Astrocyte of the spinal cord (primary cell): ENCODE measurements at regions not wholly inside any gene's neighbourhood (a gene's known extent, or its start where the extent isn't known, plus 50 kb on each side); places are given as distances from the start of the nearest gene placed in this dataset.

Source experiments
- DNase-seq: peaks from one replicate; pipeline ENCODE4 v3.0.0; 2011; ENCODE audit warnings: low read depth, low spot score
- H3K4me3 ChIP-seq: 2 replicates; pipeline ENCODE4 v1.5.1; 2011; ENCODE audit warnings: low read depth, mild to moderate bottlenecking, low read length, moderate library complexity
- CTCF ChIP-seq: IDR thresholded peaks from 2 replicates; pipeline ENCODE4 v1.5.1; 2012; ENCODE audit warnings: low read depth, mild to moderate bottlenecking, low read length, inconsistent platforms
- in situ Hi-C: cut with HindIII; loops from 2 replicates; pipeline ENCODE4 v1.10.0; 2017; ENCODE audit warnings: low sequenced_read_pairs

- DNase-seq = no peak
- in situ Hi-C loops = no loop called here
- TF ChIP-seq CTCF = no peak
- no peak overlapping the region for H3K4me3 ChIP-seq
These were observed 664.3 kb downstream of the BRD1 start for GRCh38 chr22:49163258-49163959.

- no peak for TF ChIP-seq CTCF
- in situ Hi-C loops = no loop called here
- no peak for DNase-seq
- H3K4me3 ChIP-seq = no peak overlapping the region
These were observed 664.8 kb downstream of the BRD1 start for GRCh38 chr22:49162841-49163240.

- TF ChIP-seq CTCF = no peak
- no peak overlapping the region for H3K4me3 ChIP-seq
- in situ Hi-C loops = no loop called here
- no peak for DNase-seq
These were observed 666.4 kb downstream of the BRD1 start for GRCh38 chr22:49161002-49161850.

DNA sequence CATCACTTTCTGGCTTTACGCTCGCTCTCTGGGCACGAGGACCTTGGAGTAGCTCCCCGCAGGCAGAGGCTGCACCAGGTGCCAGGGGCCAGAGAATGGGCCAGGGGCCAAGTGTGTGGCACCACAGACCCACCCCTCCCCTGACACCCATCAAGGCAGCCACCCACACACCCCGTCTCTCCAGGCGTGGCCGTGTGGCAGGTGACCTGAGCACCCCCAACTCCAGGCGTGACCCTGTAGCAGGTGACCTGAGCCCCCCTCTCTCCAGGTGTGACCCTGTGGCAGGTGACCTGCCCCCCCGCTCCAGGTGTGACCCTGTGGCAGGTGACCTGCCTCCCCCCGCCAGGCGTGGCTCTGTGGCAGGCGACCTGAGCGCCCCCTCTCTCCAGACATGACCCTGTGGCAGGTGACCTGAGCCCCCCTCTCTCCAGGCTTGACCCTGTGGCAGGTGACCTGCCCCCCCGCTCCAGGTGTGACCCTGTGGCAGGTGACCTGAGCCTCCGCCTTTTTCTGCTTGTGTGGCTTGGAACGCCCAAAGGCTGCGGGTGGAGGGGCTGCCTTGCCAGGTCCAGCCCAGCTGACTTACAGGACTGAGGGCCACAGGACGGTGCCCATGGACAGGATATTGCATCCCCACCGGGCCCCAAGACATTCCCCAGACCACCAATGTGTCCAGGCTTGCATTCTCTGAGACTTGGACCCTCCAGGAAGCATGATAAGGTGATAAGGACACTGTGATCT, 667.2 kb downstream of the BRD1 start:
- DNase-seq = no peak
- H3K4me3 ChIP-seq = no peak overlapping the region
- in situ Hi-C loops = no loop called here
- no peak for TF ChIP-seq CTCF

DNA sequence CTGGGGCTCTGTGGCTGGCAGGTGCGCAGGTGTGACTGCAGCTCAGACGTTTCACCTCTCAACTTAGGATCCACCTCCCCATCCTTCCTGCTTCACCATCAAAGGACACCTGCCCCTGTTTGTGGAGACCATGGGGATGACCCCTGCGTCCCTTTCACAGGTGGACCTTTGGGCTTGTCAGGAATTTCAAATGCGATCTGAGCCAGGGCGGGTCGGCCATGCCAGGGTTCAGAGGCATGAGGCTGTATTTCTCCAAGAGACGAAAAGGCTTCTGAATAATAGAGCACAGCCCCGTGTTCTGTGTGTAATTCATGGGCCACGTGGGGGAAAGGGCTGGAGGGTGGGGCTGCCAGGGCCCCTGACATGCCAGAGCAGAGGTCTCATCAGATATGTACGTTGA, 668.0 kb downstream of the BRD1 start:
- DNase-seq = no peak
- in situ Hi-C loops = no loop called here
- TF ChIP-seq CTCF = no peak
- H3K4me3 ChIP-seq = no peak overlapping the region

- TF ChIP-seq CTCF = no peak
- in situ Hi-C loops = no loop called here
- no peak for DNase-seq
- H3K4me3 ChIP-seq = no peak overlapping the region
These were observed 668.7 kb downstream of the BRD1 start for GRCh38 chr22:49158741-49159564.
